DMS53 treated with DMSO at 0.1 percent for 48 hours (cell line): ENCODE measurements at regions not wholly inside any gene's neighbourhood (a gene's known extent, or its start where the extent isn't known, plus 50 kb on each side); places are given as distances from the start of the nearest gene placed in this dataset.
A peak's percentile ranks its signal among the peaks of the same experiment; 100 is the strongest.

ENCODE experiments used
- DNase-seq: peaks from one replicate; lab custom pipeline; 2025; ENCODE audit not compliant: unreplicated experiment; lab: John Stamatoyannopoulos, UW

- no peak for DNase-seq
Observed at GRCh38 chr3:23664459-23664858, 141.3 kb upstream of the UBE2E1 start.

GRCh38 chr3:23665741-23666140 is 140.0 kb upstream of the UBE2E1 start:
- no peak for DNase-seq

DNA sequence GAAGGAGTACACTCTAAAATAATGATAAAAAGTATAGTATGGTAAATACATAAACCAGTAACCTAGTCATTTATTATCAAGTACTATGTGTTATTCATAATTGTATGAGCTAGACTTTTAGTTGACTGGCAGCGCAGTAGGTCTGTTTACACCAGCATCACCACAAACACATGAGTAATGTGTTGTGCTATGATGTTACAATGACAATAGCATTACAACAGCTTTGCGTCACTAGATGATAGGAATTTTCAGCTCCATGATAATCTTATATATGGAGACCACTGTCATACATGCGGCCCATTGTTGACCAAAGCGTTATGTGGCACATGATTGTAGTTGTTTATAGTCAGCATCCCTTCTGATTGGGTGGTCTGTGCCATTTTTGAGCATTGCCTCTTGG is 138.9 kb upstream of the UBE2E1 start:
- no peak for DNase-seq

- DNase-seq = no peak
Observed at GRCh38 chr3:23667536-23668429, 138.0 kb upstream of the UBE2E1 start.

- DNase-seq = no peak
Observed at GRCh38 chr3:23668430-23668904, 137.3 kb upstream of the UBE2E1 start.

- no peak for DNase-seq
Observed at GRCh38 chr3:23669541-23670255, 136.1 kb upstream of the UBE2E1 start.

DNA sequence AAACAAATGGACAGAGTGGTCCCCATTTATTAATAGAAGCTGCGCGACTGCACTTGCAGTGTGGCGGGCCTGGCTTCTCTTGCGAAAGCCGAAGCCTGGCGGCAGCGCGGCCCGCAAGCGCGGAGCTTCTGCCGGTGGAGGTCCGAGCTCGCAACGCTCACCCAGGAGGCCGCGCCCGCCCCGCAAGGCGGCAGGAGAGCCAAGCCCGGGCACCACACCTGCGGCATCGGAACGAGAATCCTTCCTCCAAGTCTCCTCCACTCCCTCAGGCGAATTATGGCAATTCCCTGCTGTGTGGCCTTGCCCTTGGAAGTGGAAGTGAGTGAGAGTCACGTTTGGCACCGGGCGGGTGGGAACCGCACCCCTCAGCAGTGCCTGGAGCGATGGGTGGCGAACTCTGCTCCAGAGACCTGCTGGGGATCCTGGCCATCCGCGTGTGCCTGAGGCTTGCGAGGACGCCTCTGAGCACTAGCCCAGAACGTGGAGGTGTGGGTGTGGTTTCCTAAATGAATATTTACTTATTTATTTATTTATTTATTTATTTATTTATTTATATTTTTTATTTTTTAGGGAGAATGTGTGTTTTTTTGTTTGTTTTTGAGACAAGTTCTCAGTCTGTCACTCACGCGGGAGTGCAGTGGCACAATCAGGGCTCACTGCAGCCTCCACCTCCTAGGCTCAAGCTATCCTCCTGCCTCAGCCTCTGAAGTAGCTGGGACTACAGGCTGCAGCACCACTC is 133.7 kb upstream of the UBE2E1 start:
- DNase-seq = no peak

DNA sequence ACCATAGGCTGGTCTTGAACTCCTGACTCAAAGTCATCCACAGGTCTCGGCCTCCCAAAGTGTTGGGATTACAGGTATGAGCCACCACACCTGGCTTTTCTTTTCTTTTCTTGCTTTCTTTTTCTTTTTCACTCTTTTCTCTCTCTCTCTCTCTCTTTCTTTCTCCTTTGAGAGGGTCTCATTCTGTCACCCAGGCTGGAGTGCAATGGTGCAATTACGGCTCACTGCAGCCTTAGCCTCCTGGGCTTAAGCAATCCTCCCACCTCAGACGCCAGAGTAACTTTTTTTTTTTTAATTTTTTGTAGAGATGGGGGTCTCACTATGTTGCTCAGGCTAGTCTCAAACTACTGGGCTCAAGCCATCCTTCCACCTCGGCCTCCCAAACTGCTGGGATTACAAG is 133.1 kb upstream of the UBE2E1 start:
- DNase-seq = no peak

- DNase-seq = no peak
Observed at GRCh38 chr3:23675010-23675409, 130.7 kb upstream of the UBE2E1 start.

- DNase-seq = no peak
Observed at GRCh38 chr3:23676093-23676492, 129.7 kb upstream of the UBE2E1 start.

GRCh38 chr3:23682646-23683045 is 123.1 kb upstream of the UBE2E1 start:
- no peak for DNase-seq

DNA sequence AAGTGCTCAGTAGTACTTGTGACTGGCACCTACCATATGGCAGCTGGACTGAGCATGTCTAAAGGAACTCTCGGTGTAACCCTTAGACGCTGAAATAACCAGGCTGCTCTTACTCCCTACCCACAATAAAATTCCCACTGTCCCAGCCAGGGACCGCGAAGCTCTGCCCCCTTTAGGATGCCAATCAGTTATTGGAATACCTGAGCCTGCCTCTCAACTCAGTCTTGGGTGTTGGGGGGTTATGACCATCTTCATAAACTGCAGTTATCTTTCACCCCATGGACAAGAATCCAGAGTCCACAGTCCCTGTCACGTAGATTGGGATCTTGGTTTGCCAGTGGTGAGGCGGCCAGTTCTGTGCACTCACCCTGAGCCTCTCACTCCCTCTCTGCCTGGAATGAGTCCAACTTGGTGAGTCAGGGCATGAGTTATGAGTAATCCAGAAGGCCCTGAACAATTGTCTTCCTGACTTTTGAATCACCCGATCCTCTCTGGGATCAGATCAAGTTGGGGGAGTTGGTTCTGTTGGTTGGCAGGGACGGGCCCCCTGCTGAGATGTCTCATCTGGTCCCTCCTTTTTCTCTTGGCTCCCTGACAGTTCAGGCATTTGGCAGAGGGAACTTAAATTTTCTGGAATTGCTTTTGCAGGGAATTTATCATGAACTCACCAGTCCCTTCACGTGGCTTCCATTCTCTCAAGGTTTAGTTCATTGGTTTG is 120.1 kb upstream of the UBE2E1 start:
- DNase-seq = peak; percentile 54

DNA sequence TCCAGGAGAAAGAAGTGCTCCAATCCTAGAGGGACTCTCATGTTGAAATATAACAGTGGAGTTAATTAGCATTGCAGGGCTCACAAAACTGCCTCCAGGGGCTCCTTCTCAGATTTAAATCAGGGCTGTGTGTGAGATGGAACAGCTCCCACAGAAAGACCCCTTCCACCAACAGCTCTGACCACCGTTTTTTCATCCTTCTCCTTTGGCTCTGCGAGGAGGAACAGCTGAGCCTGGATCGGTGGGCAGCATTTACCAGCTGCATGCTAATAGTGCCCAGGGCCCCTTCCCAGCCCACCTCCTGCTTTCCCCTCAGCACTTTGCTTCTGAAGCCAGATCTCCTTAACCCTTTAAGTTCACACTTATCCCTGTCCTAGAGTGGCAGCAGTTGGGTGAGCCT is 119.2 kb upstream of the UBE2E1 start:
- DNase-seq = no peak

DNA sequence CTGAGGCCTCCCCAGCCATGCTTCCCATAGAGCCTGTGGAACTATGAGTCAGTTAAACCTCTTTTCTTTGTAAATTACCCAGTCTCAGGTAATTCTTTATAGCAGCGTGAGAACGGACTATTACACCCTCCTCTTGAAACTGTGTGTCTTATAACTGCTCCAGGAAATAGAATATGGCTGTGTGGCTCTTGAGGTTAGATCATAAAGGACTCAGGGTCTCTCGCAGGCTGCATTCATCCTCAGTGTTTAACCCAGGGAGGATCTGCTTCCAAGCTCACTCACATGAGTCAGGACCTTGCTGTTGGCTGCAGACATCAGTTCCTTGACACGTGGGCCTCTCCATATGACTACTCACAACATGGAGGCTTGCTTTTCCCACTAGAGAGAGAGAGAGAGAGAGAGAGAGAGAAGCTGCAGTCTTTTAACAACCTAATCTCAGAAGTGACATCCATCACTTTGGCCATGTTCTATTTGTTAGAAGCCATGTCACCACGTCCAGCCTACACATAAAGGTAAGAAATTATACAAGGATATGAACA is 114.3 kb upstream of the UBE2E1 start:
- no peak for DNase-seq

DNA sequence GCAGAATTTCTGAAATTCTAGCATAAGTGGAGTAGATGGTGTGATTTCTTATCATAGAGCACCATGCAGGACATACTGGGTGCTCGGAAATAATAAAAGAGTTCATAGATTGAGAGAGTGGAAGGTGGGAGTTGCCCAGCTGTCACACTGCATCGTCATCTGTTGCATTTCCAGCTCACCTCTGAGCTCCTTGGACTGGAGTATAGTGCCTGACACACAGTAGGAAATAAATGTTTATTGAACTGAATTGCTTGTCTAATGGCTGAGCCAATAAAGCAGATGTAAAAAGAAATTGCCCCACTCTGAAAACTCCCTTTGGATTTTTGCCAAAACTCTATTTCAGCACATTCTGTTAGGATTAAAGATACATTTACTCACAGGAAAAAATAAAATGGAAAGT is 108.9 kb upstream of the UBE2E1 start:
- DNase-seq = no peak

DNA sequence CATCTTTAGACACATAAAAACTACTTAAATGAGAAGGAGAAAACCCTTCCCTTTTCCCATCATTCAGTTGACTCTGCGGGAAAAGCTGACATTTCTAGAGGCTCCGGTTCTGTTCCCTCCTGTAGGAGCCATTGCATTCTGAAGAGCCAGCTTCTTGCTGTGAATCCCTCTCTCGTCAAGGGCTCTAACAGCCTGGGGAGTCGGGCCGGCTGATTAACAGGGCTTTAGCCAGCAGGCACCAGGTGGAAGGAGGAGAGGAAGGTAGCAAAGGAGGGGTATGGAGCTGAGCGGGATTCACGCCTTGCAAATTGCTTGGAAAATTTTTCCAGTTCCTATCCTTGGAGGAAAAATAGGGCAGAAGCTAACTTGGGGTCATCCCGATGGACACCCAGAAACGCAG is 108.3 kb upstream of the UBE2E1 start:
- DNase-seq = no peak

- DNase-seq = no peak
Observed at GRCh38 chr3:23698652-23699313, 107.0 kb upstream of the UBE2E1 start.

- no peak for DNase-seq
Observed at GRCh38 chr3:23700616-23701015, 105.1 kb upstream of the UBE2E1 start.

DNA sequence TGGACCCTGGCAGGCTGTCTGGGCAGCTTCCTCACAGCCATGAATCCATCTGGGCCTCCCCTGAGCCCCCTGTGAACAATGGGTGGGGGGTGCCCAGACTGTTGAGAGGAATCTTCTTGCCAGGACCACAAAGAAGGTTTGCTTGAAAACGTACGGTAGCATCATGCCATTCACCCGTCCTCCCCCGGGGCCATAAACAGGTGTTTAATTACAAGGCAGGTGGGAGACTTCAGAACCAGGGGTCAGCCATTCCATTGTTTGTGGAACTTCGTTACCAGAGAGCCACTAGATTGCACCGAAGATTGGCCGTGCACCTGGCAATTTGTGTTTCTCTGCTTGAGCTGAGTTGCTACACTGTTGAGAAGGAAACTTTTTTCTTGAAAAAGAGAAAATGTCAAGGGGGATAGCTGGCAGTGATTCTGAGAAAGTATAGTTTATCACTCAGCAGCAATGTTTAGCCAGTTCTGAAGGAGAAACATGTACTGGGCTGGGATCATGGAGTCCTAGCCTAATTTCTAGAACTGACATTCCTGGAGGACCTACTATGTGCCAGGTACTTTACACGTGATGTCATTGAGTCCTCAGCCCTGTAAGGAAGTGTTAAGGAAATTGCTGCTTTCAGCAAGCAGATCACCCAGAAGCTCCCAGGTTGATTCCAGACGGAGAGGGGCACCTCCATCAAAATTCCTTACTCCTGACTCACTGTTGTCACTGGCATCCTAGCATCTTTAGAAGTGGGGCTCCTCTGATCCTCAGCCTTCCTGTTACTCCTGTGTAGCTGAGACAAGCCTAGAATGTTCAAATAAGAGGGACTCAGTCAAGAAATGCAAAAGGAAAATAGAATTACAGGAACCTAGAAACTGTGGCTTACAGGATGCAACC is 103.8 kb upstream of the UBE2E1 start:
- DNase-seq = no peak
